NCI-H2227 (cell line): ENCODE measurements at regions not wholly inside any gene's neighbourhood (a gene's known extent, or its start where the extent isn't known, plus 50 kb on each side); places are given as distances from the start of the nearest gene placed in this dataset.
A peak's percentile ranks its signal among the peaks of the same experiment; 100 is the strongest.

Experiments used
- DNase-seq: peaks from one replicate; lab custom pipeline; 2025; ENCODE audit not compliant: unreplicated experiment; lab: John Stamatoyannopoulos, UW

- DNase-seq, result peak; percentile 85
Measured at GRCh38 chr16:6482696-6483468, 849.8 kb upstream of the RBFOX1 start.

- no peak for DNase-seq
Measured at GRCh38 chr16:6481894-6482293, 850.8 kb upstream of the RBFOX1 start.

GRCh38 chr16:6453742-6454141 lies 878.9 kb upstream of the RBFOX1 start:
- no peak for DNase-seq

- peak; percentile 37 for DNase-seq
Measured at GRCh38 chr16:6447021-6447790, 885.4 kb upstream of the RBFOX1 start.

- DNase-seq, result peak; percentile 10
Measured at GRCh38 chr16:6446370-6446769, 886.3 kb upstream of the RBFOX1 start.

GRCh38 chr16:6439129-6439528 lies 893.5 kb upstream of the RBFOX1 start:
- no peak for DNase-seq

- no peak for DNase-seq
Measured at GRCh38 chr16:6428861-6429260, 903.8 kb upstream of the RBFOX1 start.

- DNase-seq, result no peak
Measured at GRCh38 chr16:6427621-6428020, 905.0 kb upstream of the RBFOX1 start.

- no peak for DNase-seq
Measured at GRCh38 chr16:6407596-6407995, 925.0 kb upstream of the RBFOX1 start.

- DNase-seq, result no peak
Measured at GRCh38 chr16:6406028-6406427, 926.6 kb upstream of the RBFOX1 start.

GRCh38 chr16:6382924-6383459 lies 949.7 kb upstream of the RBFOX1 start:
- DNase-seq, result no peak

GRCh38 chr16:6381896-6382295 lies 950.7 kb upstream of the RBFOX1 start:
- DNase-seq, result no peak

- DNase-seq, result peak; percentile 8
Measured at GRCh38 chr16:6377956-6378355, 954.7 kb upstream of the RBFOX1 start.

- peak; percentile 97 for DNase-seq
Measured at GRCh38 chr16:6375465-6376075, 957.1 kb upstream of the RBFOX1 start.

GRCh38 chr16:6374821-6375220 lies 957.8 kb upstream of the RBFOX1 start:
- DNase-seq, result peak; percentile 37

GRCh38 chr16:6364846-6365245 lies 967.8 kb upstream of the RBFOX1 start:
- no peak for DNase-seq

- DNase-seq, result no peak
Measured at GRCh38 chr16:6363896-6364607, 968.6 kb upstream of the RBFOX1 start.

GRCh38 chr16:6363396-6363795 lies 969.2 kb upstream of the RBFOX1 start:
- DNase-seq, result no peak

GRCh38 chr16:6362321-6362720 lies 970.3 kb upstream of the RBFOX1 start:
- DNase-seq, result no peak

GRCh38 chr16:6360641-6361040 lies 972.0 kb upstream of the RBFOX1 start:
- no peak for DNase-seq

- DNase-seq, result peak; percentile 28
Measured at GRCh38 chr16:6356911-6357310, 975.7 kb upstream of the RBFOX1 start.
